ENCODE measurements at regions not wholly inside any gene's neighbourhood (a gene's known extent, or its start where the extent isn't known, plus 50 kb on each side); places are given as distances from the start of the nearest gene placed in this dataset.
"Not testable (repeated sequence)": the region's sequence is repeated elsewhere in the genome, so short reads cannot be mapped to it uniquely, and the experiment has no call there.

DNA sequence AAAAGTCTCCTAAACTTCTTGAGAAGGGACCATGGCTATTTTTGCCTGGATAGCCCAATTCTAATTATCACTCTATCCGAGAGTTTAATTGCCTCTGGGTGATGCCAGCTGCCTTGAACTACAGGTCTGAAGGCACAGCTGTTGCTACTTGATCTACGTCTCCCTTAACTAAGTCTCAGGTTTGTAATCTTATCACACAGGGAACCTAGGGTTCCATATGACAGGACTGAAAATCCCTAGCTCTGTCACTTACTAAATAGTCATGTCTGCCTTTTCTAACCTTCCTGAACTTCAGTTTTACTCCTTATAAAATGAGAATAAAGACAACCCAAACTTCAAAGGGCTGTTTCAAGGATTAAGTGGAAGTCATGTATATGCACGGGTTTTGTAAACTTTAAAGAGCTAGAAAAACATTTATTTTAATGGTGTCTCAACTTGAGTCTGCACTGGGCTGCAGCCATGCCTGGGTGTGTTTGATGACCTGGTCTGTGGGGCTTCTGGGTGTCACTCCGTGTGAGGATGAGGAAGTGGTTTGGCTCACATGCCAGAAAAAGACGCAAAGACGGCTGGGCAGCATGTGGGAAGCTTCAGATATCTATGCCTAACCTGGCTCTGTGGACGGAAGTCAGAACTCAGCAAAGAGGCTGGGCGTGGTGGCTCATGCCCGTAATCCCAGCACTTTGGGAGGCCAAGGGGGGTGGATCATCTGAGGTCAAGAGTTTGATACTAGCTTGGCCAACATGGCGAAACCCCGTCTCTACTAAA lies 129.3 kb upstream of the SLC44A1 start:
- Histone ChIP-seq H3K36me3 (ENCODE audit: control insufficient read depth, insufficient read depth, low read length) (no peaks in the 10 kb centered on the region), H3K9me3 (ENCODE audit: control insufficient read depth in 2 of 2, low read length in 2 of 2) (no peaks in the 10 kb centered on the region), H3K27me3 (ENCODE audit: control insufficient read depth, insufficient read depth, low read length) (no peaks in the 10 kb centered on the region), H3K27ac (ENCODE audit: insufficient read depth, low read length, poor library complexity, severe bottlenecking) (no peak overlapping the region), H3K4me1 (ENCODE audit: control insufficient read depth, insufficient read depth, low read length, poor library complexity, severe bottlenecking) (peaks cover 15% of the 10 kb centered on the region), H3K4me3 (ENCODE audit: low read depth, low read length) (no peak overlapping the region)
- Mint-ChIP-seq H3K36me3 (no peaks in the 10 kb centered on the region), H3K27me3 (no peaks in the 10 kb centered on the region), H3K9me3 (peaks cover 0 to under 1% (median 0%) of the 10 kb centered on the region in 7 donors), H3K4me1 (peaks cover 4 to 29% (median 17%) of the 10 kb centered on the region in 4 donors), H3K4me3 (peak overlapping the region in 2 of 4 donors; percentile 67 to 80), H3K27ac (peak overlapping the region; percentile 34 to 68 (median 60))
- peak in 1 of 3 donors; percentile 61 for DNase-seq
- peak; percentile 51 to 65 for ATAC-seq (ENCODE audit: low read depth in 2 of 2)

DNA sequence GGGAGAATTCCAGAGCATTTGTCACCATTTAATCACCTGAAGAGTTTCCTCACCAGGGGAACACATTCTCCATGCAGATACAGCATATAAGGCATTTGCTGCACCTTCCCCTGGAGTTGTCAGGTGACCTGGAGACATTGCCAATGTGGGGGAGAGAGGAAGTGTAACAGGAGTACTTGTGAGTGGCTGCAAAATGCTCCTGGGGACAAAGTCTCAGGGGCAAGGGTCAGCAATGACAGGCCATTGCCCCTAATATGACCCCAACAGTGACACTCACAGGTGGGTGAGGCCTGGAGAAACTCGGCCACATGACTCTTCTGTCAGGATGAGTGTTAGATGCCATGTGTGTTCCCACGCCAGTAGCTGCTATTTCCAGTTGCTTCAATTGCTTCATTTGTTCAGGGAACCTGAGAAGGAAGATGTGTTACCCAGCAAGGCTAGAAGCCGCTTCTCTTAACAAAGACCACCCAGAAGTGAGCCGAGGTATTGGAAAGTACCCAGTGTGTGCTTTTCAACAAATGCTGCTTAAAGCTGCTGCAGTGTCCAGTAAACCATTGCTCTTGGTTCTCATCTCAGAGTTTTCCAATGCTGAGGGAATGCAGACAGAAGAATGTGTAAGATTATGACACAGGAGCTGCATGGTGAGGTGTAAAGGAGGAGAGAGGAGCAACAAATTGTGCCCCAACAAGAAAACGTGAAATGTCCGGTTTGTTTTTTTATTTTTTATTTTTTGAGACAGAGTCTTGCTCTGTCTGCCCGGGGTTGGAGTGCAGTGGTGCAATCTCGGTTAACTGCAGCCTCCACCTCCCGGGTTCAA lies 128.2 kb upstream of the SLC44A1 start:
- Mint-ChIP-seq H3K9me3 (no peaks in the 10 kb centered on the region), H3K4me1 (peaks cover 4 to 31% (median 17%) of the 10 kb centered on the region in 4 donors), H3K27ac (no peak overlapping the region), H3K27me3 (no peaks in the 10 kb centered on the region), H3K36me3 (no peaks in the 10 kb centered on the region), H3K4me3 (no peak overlapping the region)
- H3K27me3 ChIP-seq (ENCODE audit: control insufficient read depth, insufficient read depth, low read length), result no peaks in the 10 kb centered on the region
- H3K27ac ChIP-seq (ENCODE audit: insufficient read depth, low read length, poor library complexity, severe bottlenecking), result no peak overlapping the region
- DNase-seq (no peak), ATAC-seq (ENCODE audit: low read depth in 2 of 2) (no peak)
- H3K9me3 ChIP-seq (ENCODE audit: control insufficient read depth in 2 of 2, low read length in 2 of 2), result no peaks in the 10 kb centered on the region
- peaks cover 15% of the 10 kb centered on the region for H3K4me1 ChIP-seq (ENCODE audit: control insufficient read depth, insufficient read depth, low read length, poor library complexity, severe bottlenecking)
- no peak overlapping the region for H3K4me3 ChIP-seq (ENCODE audit: low read depth, low read length)
- no peaks in the 10 kb centered on the region for H3K36me3 ChIP-seq (ENCODE audit: control insufficient read depth, insufficient read depth, low read length)

DNA sequence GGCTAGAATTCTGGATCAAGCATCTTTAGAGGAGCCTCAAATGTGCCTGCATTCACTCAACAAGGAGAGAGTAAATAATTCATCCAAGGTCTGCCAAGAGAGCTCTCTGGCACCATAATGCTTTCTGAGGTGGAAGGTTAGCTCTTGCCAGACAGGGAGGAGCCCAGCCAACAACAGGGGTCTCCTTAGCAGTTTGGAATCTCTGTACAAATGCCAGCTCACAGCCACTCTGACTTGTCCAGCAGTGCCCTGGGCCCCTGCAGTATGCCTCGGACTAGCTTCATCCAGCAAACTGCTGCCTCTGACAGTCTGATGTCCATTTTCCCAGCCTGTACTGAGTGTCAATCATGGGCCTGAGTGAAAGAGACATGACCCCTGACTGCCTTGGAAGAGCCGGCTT lies 127.2 kb upstream of the SLC44A1 start:
- no peak overlapping the region for H3K4me3 Mint-ChIP-seq
- no peaks in the 10 kb centered on the region for H3K27me3 Mint-ChIP-seq
- peaks cover 4 to 36% (median 19%) of the 10 kb centered on the region in 4 donors for H3K4me1 Mint-ChIP-seq
- no peak overlapping the region for H3K27ac Mint-ChIP-seq
- no peaks in the 10 kb centered on the region for H3K9me3 Mint-ChIP-seq
- DNase-seq (no peak), ATAC-seq (ENCODE audit: low read depth in 2 of 2) (no peak)
- no peaks in the 10 kb centered on the region for H3K9me3 ChIP-seq (ENCODE audit: control insufficient read depth in 2 of 2, low read length in 2 of 2)
- no peaks in the 10 kb centered on the region for H3K27me3 ChIP-seq (ENCODE audit: control insufficient read depth, insufficient read depth, low read length)
- H3K4me1 ChIP-seq (ENCODE audit: control insufficient read depth, insufficient read depth, low read length, poor library complexity, severe bottlenecking), result peaks cover 15% of the 10 kb centered on the region
- no peaks in the 10 kb centered on the region for H3K36me3 ChIP-seq (ENCODE audit: control insufficient read depth, insufficient read depth, low read length)
- H3K36me3 Mint-ChIP-seq, result no peaks in the 10 kb centered on the region
- no peak overlapping the region for H3K27ac ChIP-seq (ENCODE audit: insufficient read depth, low read length, poor library complexity, severe bottlenecking)
- H3K4me3 ChIP-seq (ENCODE audit: low read depth, low read length), result no peak overlapping the region

DNA sequence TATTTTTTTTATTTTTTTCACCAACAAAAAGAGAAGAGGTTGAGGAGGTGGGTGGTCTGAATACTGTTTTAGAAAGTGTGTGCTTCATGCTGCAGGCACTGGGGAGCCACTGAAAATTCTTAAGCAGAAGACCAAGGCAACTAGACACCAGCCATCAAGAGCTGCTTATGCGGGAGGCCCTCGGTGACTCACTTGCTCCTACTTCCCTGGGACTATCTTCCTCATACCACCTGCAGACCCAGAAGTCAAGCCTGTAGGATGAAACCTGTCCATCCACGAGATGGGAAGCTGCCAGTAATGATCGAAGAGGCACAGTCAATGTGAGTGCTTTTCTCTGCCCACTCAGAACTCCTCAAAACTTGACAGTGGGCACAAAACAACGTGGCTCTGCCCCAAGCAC lies 125.8 kb upstream of the SLC44A1 start:
- H3K9me3 Mint-ChIP-seq, result no peaks in the 10 kb centered on the region
- no peak overlapping the region for H3K4me3 Mint-ChIP-seq
- no peaks in the 10 kb centered on the region for H3K36me3 Mint-ChIP-seq

DNA sequence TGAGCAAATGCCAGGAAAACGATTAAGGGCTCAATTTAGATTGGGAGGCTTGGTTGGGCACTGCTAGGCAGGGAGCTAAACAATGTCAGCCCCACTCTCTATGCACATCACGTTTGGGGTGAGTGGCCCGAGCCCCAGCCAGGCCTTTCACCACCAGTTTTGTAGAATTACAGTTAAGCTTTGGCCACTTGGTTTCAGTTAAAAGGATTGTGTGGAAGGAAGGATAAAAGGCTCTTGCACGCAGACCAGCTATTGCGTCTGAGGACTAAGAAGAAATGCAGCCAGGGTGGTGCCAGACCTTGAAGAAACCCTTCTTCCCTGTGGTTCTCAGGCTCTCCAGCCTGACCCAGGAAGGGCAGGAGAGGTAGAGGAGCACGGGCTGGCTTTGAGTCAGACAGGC lies 125.3 kb upstream of the SLC44A1 start:
- Mint-ChIP-seq H3K9me3 (no peaks in the 10 kb centered on the region), H3K36me3 (no peaks in the 10 kb centered on the region), H3K4me3 (no peak overlapping the region), H3K27ac (no peak overlapping the region), H3K4me1 (peaks cover 0 to 30% (median 16%) of the 10 kb centered on the region in 4 donors), H3K27me3 (no peaks in the 10 kb centered on the region)
- no peak for DNase-seq
- H3K27me3 ChIP-seq (ENCODE audit: control insufficient read depth, insufficient read depth, low read length), result no peaks in the 10 kb centered on the region
- no peak overlapping the region for H3K4me3 ChIP-seq (ENCODE audit: low read depth, low read length)
- H3K4me1 ChIP-seq (ENCODE audit: control insufficient read depth, insufficient read depth, low read length, poor library complexity, severe bottlenecking), result peaks cover 13% of the 10 kb centered on the region
- H3K27ac ChIP-seq (ENCODE audit: insufficient read depth, low read length, poor library complexity, severe bottlenecking), result no peak overlapping the region
- no peaks in the 10 kb centered on the region for H3K9me3 ChIP-seq (ENCODE audit: control insufficient read depth in 2 of 2, low read length in 2 of 2)
- ATAC-seq (ENCODE audit: low read depth in 2 of 2), result no peak
- no peaks in the 10 kb centered on the region for H3K36me3 ChIP-seq (ENCODE audit: control insufficient read depth, insufficient read depth, low read length)

More for the DNA sequence above, 125.8 kb upstream of the SLC44A1 start:
- DNase-seq, result no peak
- H3K36me3 ChIP-seq (ENCODE audit: control insufficient read depth, insufficient read depth, low read length), result no peaks in the 10 kb centered on the region
- Mint-ChIP-seq H3K27ac (no peak overlapping the region), H3K4me1 (peaks cover 3 to 35% (median 19%) of the 10 kb centered on the region in 4 donors), H3K27me3 (no peaks in the 10 kb centered on the region)
- no peaks in the 10 kb centered on the region for H3K27me3 ChIP-seq (ENCODE audit: control insufficient read depth, insufficient read depth, low read length)
- H3K4me1 ChIP-seq (ENCODE audit: control insufficient read depth, insufficient read depth, low read length, poor library complexity, severe bottlenecking), result peaks cover 15% of the 10 kb centered on the region
- no peak for ATAC-seq (ENCODE audit: low read depth in 2 of 2)
- H3K27ac ChIP-seq (ENCODE audit: insufficient read depth, low read length, poor library complexity, severe bottlenecking), result no peak overlapping the region
- H3K9me3 ChIP-seq (ENCODE audit: control insufficient read depth in 2 of 2, low read length in 2 of 2), result no peaks in the 10 kb centered on the region
- H3K4me3 ChIP-seq (ENCODE audit: low read depth, low read length), result no peak overlapping the region

DNA sequence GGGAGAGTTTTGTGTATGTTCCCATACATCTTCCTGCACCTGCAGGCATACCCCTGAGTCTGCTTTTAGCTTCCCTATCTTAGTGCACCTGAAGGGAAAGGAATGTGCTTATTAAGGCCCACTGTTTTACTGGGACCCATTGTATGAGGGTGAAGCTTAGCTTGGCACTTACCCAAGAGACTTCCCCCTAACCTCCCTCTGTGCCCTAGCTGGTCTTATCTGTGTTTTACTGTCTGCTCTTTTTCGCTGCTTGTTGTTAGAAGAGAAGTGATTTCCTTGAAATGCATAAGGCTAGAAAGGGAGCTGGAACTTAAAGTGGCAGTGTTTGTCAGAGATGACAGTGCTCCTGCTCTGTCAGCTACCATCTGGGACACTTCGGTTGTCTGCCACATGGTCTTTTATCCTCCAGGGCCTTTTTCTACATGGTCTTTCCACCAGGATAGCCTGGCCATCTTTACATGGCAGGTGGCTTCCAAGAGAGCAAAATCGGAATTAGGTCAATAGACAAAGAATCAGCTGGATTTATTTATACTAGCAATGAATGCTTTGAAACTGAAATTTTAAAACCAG lies 122.5 kb upstream of the SLC44A1 start:
- H3K4me3 ChIP-seq (ENCODE audit: low read depth, low read length), result no peak overlapping the region
- peaks cover 6% of the 10 kb centered on the region for H3K4me1 ChIP-seq (ENCODE audit: control insufficient read depth, insufficient read depth, low read length, poor library complexity, severe bottlenecking)
- Mint-ChIP-seq H3K9me3 (no peaks in the 10 kb centered on the region), H3K4me1 (peaks cover 0 to 22% (median 13%) of the 10 kb centered on the region in 4 donors), H3K36me3 (no peaks in the 10 kb centered on the region), H3K4me3 (no peak overlapping the region), H3K27ac (no peak overlapping the region), H3K27me3 (peaks cover 2% of the 10 kb centered on the region)
- ATAC-seq (ENCODE audit: low read depth in 2 of 2), result no peak
- no peaks in the 10 kb centered on the region for H3K9me3 ChIP-seq (ENCODE audit: control insufficient read depth in 2 of 2, low read length in 2 of 2)
- H3K27ac ChIP-seq (ENCODE audit: insufficient read depth, low read length, poor library complexity, severe bottlenecking), result no peak overlapping the region
- H3K36me3 ChIP-seq (ENCODE audit: control insufficient read depth, insufficient read depth, low read length), result no peaks in the 10 kb centered on the region
- DNase-seq, result no peak
- H3K27me3 ChIP-seq (ENCODE audit: control insufficient read depth, insufficient read depth, low read length), result no peaks in the 10 kb centered on the region

DNA sequence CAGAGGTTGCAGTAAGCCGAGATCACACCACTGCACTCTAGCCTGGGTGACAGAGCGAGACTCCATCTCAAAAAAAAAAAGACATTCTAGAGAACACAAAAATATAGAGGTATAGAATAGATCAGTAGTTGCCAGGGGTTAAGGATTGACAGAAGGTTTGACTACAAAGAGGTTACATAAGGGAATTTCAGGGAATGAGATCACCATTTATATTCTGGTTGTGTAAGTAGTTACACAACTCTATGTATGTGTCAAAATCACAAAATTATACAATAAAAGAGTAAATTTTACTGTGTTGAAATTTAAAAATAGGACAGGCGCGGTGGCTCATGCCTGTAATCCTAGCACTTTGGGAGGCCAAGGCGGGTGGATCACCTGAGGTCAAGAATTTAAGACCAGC lies 119.9 kb upstream of the SLC44A1 start:
- not testable (repeated sequence) for DNase-seq; H3K9me3 ChIP-seq (ENCODE audit: control insufficient read depth in 2 of 2, low read length in 2 of 2); H3K27ac Mint-ChIP-seq; H3K36me3 Mint-ChIP-seq; H3K4me3 ChIP-seq (ENCODE audit: low read depth, low read length); H3K27me3 Mint-ChIP-seq; H3K27ac ChIP-seq (ENCODE audit: insufficient read depth, low read length, poor library complexity, severe bottlenecking); H3K27me3 ChIP-seq (ENCODE audit: control insufficient read depth, insufficient read depth, low read length); H3K36me3 ChIP-seq (ENCODE audit: control insufficient read depth, insufficient read depth, low read length); H3K9me3 Mint-ChIP-seq; ATAC-seq (ENCODE audit: low read depth in 2 of 2)
- peak overlapping the region in 1 of 4 donors; percentile 19 for H3K4me3 Mint-ChIP-seq
- H3K4me1 Mint-ChIP-seq, result peaks cover 7 to 49% (median 33%) of the 10 kb centered on the region in 4 donors
- H3K4me1 ChIP-seq (ENCODE audit: control insufficient read depth, insufficient read depth, low read length, poor library complexity, severe bottlenecking), result peaks cover 31% of the 10 kb centered on the region

Data from CD4-positive, CD25-positive, alpha-beta regulatory T cell (primary cell).